ENCODE measurements at regions not wholly inside any gene's neighbourhood (a gene's known extent, or its start where the extent isn't known, plus 50 kb on each side); places are given as distances from the start of the nearest gene placed in this dataset.

GRCh38 chr16:73663720-73664119 lies 615.8 kb upstream of the ZFHX3 start:
- DNase-seq = no peak

- DNase-seq = no peak
Measured at GRCh38 chr16:73636196-73636595, 588.3 kb upstream of the ZFHX3 start.

- DNase-seq = no peak
Measured at GRCh38 chr16:73629011-73629410, 581.1 kb upstream of the ZFHX3 start.

GRCh38 chr16:73617738-73618137 lies 569.8 kb upstream of the ZFHX3 start:
- no peak for DNase-seq

GRCh38 chr16:73616770-73617169 lies 568.8 kb upstream of the ZFHX3 start:
- DNase-seq = no peak

GRCh38 chr16:73616166-73616753 lies 568.3 kb upstream of the ZFHX3 start:
- no peak for DNase-seq

- no peak for DNase-seq
Measured at GRCh38 chr16:73615071-73615940, 567.4 kb upstream of the ZFHX3 start.

- no peak for DNase-seq
Measured at GRCh38 chr16:73614131-73614530, 566.2 kb upstream of the ZFHX3 start.

GRCh38 chr16:73610605-73611156 lies 562.8 kb upstream of the ZFHX3 start:
- DNase-seq = no peak

- no peak for DNase-seq
Measured at GRCh38 chr16:73610160-73610559, 562.2 kb upstream of the ZFHX3 start.

GRCh38 chr16:73608911-73609310 lies 561.0 kb upstream of the ZFHX3 start:
- DNase-seq = no peak

GRCh38 chr16:73605309-73605708 lies 557.4 kb upstream of the ZFHX3 start:
- no peak for DNase-seq

- DNase-seq = no peak
Measured at GRCh38 chr16:73601911-73602310, 554.0 kb upstream of the ZFHX3 start.

GRCh38 chr16:73599870-73600269 lies 551.9 kb upstream of the ZFHX3 start:
- DNase-seq = no peak

GRCh38 chr16:73599351-73599750 lies 551.4 kb upstream of the ZFHX3 start:
- DNase-seq = no peak

GRCh38 chr16:73584157-73584556 lies 536.2 kb upstream of the ZFHX3 start:
- DNase-seq = no peak

- no peak for DNase-seq
Measured at GRCh38 chr16:73572135-73572828, 524.4 kb upstream of the ZFHX3 start.

GRCh38 chr16:73569266-73569980 lies 521.5 kb upstream of the ZFHX3 start:
- DNase-seq = no peak

GRCh38 chr16:73568769-73569168 lies 520.8 kb upstream of the ZFHX3 start:
- DNase-seq = no peak

GRCh38 chr16:73565925-73566324 lies 518.0 kb upstream of the ZFHX3 start:
- no peak for DNase-seq

GRCh38 chr16:73565263-73565662 lies 517.3 kb upstream of the ZFHX3 start:
- no peak for DNase-seq

- DNase-seq = no peak
Measured at GRCh38 chr16:73563709-73564108, 515.8 kb upstream of the ZFHX3 start.

GRCh38 chr16:73560497-73560896 lies 512.6 kb upstream of the ZFHX3 start:
- no peak for DNase-seq
